Lower leg skin (tissue), 3 donors: ENCODE measurements at regions not wholly inside any gene's neighbourhood (a gene's known extent, or its start where the extent isn't known, plus 50 kb on each side); places are given as distances from the start of the nearest gene placed in this dataset.
"Not testable (repeated sequence)": the region's sequence is repeated elsewhere in the genome, so short reads cannot be mapped to it uniquely, and the experiment has no call there.

Experiments
- POLR2A ChIP-seq, 2 donors: fragments of 450-650 bp; IDR thresholded peaks; one replicate each; pipeline ENCODE4 v1.6.1; 2016 to 2017; ENCODE audit warnings: antibody characterized with exemption in 2 of 2, mild to moderate bottlenecking in 1 of 2, moderate library complexity in 1 of 2
- TF ChIP-seq, protein P1 (sequence below), 3 donors: fragments of 450-650 bp; IDR thresholded peaks; one replicate each; pipeline ENCODE4 v1.5.1; 2016; ENCODE audit warnings: antibody characterized with exemption in 3 of 3, mild to moderate bottlenecking in 3 of 3, moderate library complexity in 2 of 3

DNA sequence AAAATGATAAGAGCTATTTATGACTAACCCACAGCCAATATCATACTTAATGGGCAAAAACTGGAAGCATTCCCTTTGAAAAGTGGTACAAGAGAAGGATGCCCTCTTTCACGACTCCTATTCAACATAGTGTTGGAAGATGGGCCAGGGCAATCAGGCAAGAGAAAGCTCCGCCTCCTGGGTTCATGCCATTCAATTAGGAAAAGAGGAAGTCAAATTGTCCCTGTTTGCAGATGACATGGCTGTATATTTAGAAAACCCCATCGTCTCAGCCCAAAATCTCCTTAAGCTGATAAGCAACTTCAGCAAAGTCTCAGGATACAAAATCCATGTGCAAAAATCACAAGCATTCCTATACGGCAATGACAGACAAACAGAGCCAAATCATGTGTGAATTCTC, 86.4 kb upstream of the TERB2 start:
- TF ChIP-seq POLR2A (IDR thresholded peaks at IDR 0.05): not testable (repeated sequence)
- TF ChIP-seq, protein P1, sequence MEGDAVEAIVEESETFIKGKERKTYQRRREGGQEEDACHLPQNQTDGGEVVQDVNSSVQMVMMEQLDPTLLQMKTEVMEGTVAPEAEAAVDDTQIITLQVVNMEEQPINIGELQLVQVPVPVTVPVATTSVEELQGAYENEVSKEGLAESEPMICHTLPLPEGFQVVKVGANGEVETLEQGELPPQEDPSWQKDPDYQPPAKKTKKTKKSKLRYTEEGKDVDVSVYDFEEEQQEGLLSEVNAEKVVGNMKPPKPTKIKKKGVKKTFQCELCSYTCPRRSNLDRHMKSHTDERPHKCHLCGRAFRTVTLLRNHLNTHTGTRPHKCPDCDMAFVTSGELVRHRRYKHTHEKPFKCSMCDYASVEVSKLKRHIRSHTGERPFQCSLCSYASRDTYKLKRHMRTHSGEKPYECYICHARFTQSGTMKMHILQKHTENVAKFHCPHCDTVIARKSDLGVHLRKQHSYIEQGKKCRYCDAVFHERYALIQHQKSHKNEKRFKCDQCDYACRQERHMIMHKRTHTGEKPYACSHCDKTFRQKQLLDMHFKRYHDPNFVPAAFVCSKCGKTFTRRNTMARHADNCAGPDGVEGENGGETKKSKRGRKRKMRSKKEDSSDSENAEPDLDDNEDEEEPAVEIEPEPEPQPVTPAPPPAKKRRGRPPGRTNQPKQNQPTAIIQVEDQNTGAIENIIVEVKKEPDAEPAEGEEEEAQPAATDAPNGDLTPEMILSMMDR (IDR thresholded peaks at IDR 0.05): not testable (repeated sequence)
